GM12878 (cell line): ENCODE measurements at regions not wholly inside any gene's neighbourhood (a gene's known extent, or its start where the extent isn't known, plus 50 kb on each side); places are given as distances from the start of the nearest gene placed in this dataset.

ENCODE experiments used
- ATAC-seq: fragments of 200-7000 bp; cut with Tn5 transposase; 3 replicates; pipeline ENCODE4 v1.9.1; 2020; ENCODE audit warnings: mild to moderate bottlenecking, moderate library complexity
- BruUV-seq: library from RNA; stranded (reverse); fragments of 400-500 nt; replicated peaks from 2 replicates; lab custom pipeline; 2021; lab: Mats Ljungman, UMichigan
- CTCF ChIA-PET: fragments of 300-600 bp; sonication (Branson Sonifier 250); formaldehyde crosslinking; extraction: SDS; loops from one replicate; lab custom pipeline; 2021; ENCODE audit warnings: inconsistent platforms; lab: Yijun Ruan, JAX
- POLR2A ChIA-PET: fragments of 350-600 bp; formaldehyde crosslinking; extraction: SDS; loops from one replicate; lab custom pipeline; 2021; ENCODE audit warnings: inconsistent platforms; lab: Charles Lee
- RAD21 ChIA-PET: fragments of 300-600 bp; sonication (Branson Sonifier 250); formaldehyde crosslinking; loops from one replicate; lab custom pipeline; 2023; ENCODE audit warnings: antibody characterized with exemption; ENCODE audit not compliant: unreplicated experiment; lab: Charles Lee
- SMC1A ChIA-PET: fragments of 300-600 bp; sonication (Branson Sonifier 250); formaldehyde crosslinking; loops from one replicate; lab custom pipeline; 2023; ENCODE audit not compliant: unreplicated experiment, uncharacterized antibody; lab: Charles Lee
- DNase-seq: peaks from one replicate; pipeline ENCODE4 v3.0.0-alpha.2; 2011; ENCODE audit warnings: low read depth, low spot score
- FAIRE-seq: peaks from 3 replicates; lab custom pipeline; 2011; peaks lifted over from hg19 to GRCh38; lab: Jason Lieb, UNC
- H2AFZ ChIP-seq: 2 replicates; pipeline ENCODE4 v1.6.0; 2011; ENCODE audit warnings: low read depth, low read length, control low read depth; ENCODE audit not compliant: control insufficient read depth
- H3K27ac ChIP-seq: 2 replicates; pipeline ENCODE4 v1.5.1; 2011; ENCODE audit warnings: control low read depth; ENCODE audit not compliant: control insufficient read depth, insufficient read depth
- H3K27me3 ChIP-seq, 2 experiments: replicated peaks in 1 of 2; 2 replicates each; pipeline versions ENCODE4 v1.6.0 to v1.6.1; 2011; ENCODE audit warnings: low read length in 1 of 2; ENCODE audit not compliant: control insufficient read depth in 2 of 2, insufficient read depth in 2 of 2
- H3K36me3 ChIP-seq, 2 experiments: 2 replicates each; pipeline ENCODE4 v1.5.1; 2011; ENCODE audit warnings: low read length in 1 of 2; ENCODE audit not compliant: control insufficient read depth in 2 of 2, insufficient read depth in 2 of 2
- H3K4me1 ChIP-seq: 2 replicates; pipeline ENCODE4 v1.6.1; 2011; ENCODE audit warnings: mild to moderate bottlenecking, low read length, moderate library complexity, mixed read lengths; ENCODE audit not compliant: control insufficient read depth, insufficient read depth
- H3K4me2 ChIP-seq: 2 replicates; pipeline ENCODE4 v1.6.0; 2011; ENCODE audit warnings: control low read depth; ENCODE audit not compliant: control insufficient read depth, insufficient read depth
- H3K4me3 ChIP-seq: fragments of 200-600 bp; sonication (generic); 2 replicates; pipeline ENCODE4 v1.5.1; 2016
- H3K79me2 ChIP-seq: 2 replicates; pipeline ENCODE4 v1.6.0; 2011; ENCODE audit warnings: low read length; ENCODE audit not compliant: control insufficient read depth, insufficient read depth
- H3K9ac ChIP-seq: 2 replicates; pipeline ENCODE4 v1.8.0; 2011; ENCODE audit warnings: low read length, control low read depth, mixed read lengths; ENCODE audit not compliant: control insufficient read depth, insufficient read depth
- H3K9me3 ChIP-seq: replicated peaks from 3 replicates; pipeline ENCODE4 v1.5.1; 2011; ENCODE audit warnings: mild to moderate bottlenecking, low read length; ENCODE audit not compliant: control insufficient read depth, insufficient read depth
- H4K20me1 ChIP-seq: 2 replicates; pipeline ENCODE4 v1.6.0; 2011; ENCODE audit not compliant: control insufficient read depth, insufficient read depth
- ASH2L ChIP-seq: fragments of 300-600, 200-600 bp; sonication (generic); IDR thresholded peaks from 2 replicates; pipeline ENCODE4 v1.6.1; 2017; ENCODE audit warnings: low read depth, mild to moderate bottlenecking, borderline replicate concordance
- BACH1 ChIP-seq: fragments of 450-650 bp; IDR thresholded peaks from 2 replicates; pipeline ENCODE4 v1.6.1; 2017; ENCODE audit warnings: mild to moderate bottlenecking, borderline replicate concordance
- CHD4 ChIP-seq: fragments of 200-600 bp; sonication (generic); IDR thresholded peaks from 2 replicates; pipeline ENCODE4 v1.6.1; 2016; ENCODE audit warnings: mild to moderate bottlenecking
- FOXK2 ChIP-seq: fragments of 450-650 bp; IDR thresholded peaks from 2 replicates; pipeline ENCODE4 v1.6.1; 2017; ENCODE audit warnings: mild to moderate bottlenecking, moderate library complexity
- HCFC1 ChIP-seq: fragments of 150-350 bp; IDR thresholded peaks from 2 replicates; pipeline ENCODE4 v1.6.1; 2014; ENCODE audit warnings: low read length
- LARP7 ChIP-seq: fragments of 450-650 bp; IDR thresholded peaks from 2 replicates; pipeline ENCODE4 v1.6.1; 2017; ENCODE audit warnings: mild to moderate bottlenecking
- MTA2 ChIP-seq: fragments of 450-650 bp; IDR thresholded peaks from 2 replicates; pipeline ENCODE4 v1.6.1; 2016; ENCODE audit warnings: low read depth, mild to moderate bottlenecking, moderate library complexity
- NFYA ChIP-seq: IDR thresholded peaks from 2 replicates; pipeline ENCODE4 v1.6.1; 2011; ENCODE audit warnings: low read depth, mild to moderate bottlenecking, low read length, improper control_type of control experiment, borderline replicate concordance
- POLR2AphosphoS2 ChIP-seq: IDR thresholded peaks from 2 replicates; pipeline ENCODE4 v1.6.1; 2011; ENCODE audit warnings: low read depth, mild to moderate bottlenecking, low read length, improper control_type of control experiment, moderate library complexity
- RCOR1 ChIP-seq: conservative IDR thresholded peaks from 2 replicates; pipeline ENCODE4 v1.6.1; 2012; ENCODE audit warnings: low read depth, low read length, improper control_type of control experiment
- SREBF1 ChIP-seq: IDR thresholded peaks from 2 replicates; pipeline ENCODE4 v1.6.1; 2012; ENCODE audit warnings: mild to moderate bottlenecking, low read length
- STAT3 ChIP-seq: IDR thresholded peaks from 2 replicates; pipeline ENCODE4 v1.6.1; 2011; ENCODE audit warnings: low read depth, low read length, improper control_type of control experiment
- SUPT20H ChIP-seq: IDR thresholded peaks from 2 replicates; pipeline ENCODE4 v1.6.1; 2011; ENCODE audit warnings: low read depth, mild to moderate bottlenecking, low read length, moderate library complexity, borderline replicate concordance; ENCODE audit not compliant: control insufficient read depth
- in situ Hi-C: fragments of 300-500 bp; cut with MboI; formaldehyde crosslinking; loops from 9 replicates; pipeline ENCODE4 v1.14.3; 2018; ENCODE audit warnings: mixed read lengths
- intact Hi-C: fragments of 100-400 bp; cut with micrococcal nuclease; formaldehyde crosslinking; loops from one replicate; pipeline ENCODE4 v1.14.2; 2022; ENCODE audit not compliant: unreplicated experiment
- TF ChIP-seq, protein P1 (sequence below): IDR thresholded peaks from 2 replicates; pipeline ENCODE4 v1.6.1; 2012; ENCODE audit warnings: low read depth, low read length, improper control_type of control experiment
- TF ChIP-seq, protein P2 (sequence below): IDR thresholded peaks from 2 replicates; pipeline ENCODE4 v1.6.1; 2011; ENCODE audit warnings: mild to moderate bottlenecking, low read depth, low read length, moderate library complexity; ENCODE audit not compliant: insufficient replicate concordance
- TF ChIP-seq, protein P3 (sequence below): fragments of 450-650 bp; IDR thresholded peaks from 2 replicates; pipeline ENCODE4 v1.6.1; 2014; ENCODE audit warnings: mild to moderate bottlenecking

DNA sequence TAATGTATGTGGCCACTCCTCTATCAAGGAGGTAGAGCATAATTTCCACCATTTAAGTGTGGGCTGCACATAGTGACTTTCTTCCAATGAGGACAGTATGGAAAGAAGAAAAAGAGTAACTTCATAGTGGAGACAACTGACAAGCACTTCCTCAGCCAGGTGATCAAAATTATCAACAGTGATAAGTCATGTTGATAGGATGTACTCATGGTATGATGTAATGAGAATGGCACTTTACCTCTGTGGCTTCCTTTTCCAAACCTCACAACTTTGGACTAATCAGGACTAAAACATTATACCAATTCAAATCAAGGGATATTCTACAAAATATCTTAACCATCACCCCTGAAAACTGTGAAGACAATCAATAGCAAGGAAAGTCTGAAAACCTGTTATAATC is 302.3 kb upstream of the CITED2 start:
- Histone ChIP-seq H3K36me3 (no peaks in the 10 kb centered on the region), H2AFZ (no peak overlapping the region), H3K27me3 (no peaks in the 10 kb centered on the region), H3K4me1 (no peaks in the 10 kb centered on the region), H3K9ac (no peak overlapping the region), H3K4me2 (no peak overlapping the region), H3K27ac (no peak overlapping the region), H4K20me1 (no peaks in the 10 kb centered on the region), H3K9me3 (no peaks in the 10 kb centered on the region), H3K79me2 (no peaks in the 10 kb centered on the region), H3K4me3 (no peak overlapping the region)
- BruUV-seq = no TSS peak
- TF ChIP-seq SUPT20H (no peak), BACH1 (no peak), RCOR1 (no peak), STAT3 (no peak), HCFC1 (no peak), MTA2 (no peak), SREBF1 (no peak), LARP7 (no peak), POLR2AphosphoS2 (no peak), FOXK2 (no peak), CHD4 (no peak), ASH2L (no peak), NFYA (no peak)
- TF ChIP-seq, protein P1, sequence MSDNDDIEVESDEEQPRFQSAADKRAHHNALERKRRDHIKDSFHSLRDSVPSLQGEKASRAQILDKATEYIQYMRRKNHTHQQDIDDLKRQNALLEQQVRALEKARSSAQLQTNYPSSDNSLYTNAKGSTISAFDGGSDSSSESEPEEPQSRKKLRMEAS = no peak
- TF ChIP-seq, protein P2, sequence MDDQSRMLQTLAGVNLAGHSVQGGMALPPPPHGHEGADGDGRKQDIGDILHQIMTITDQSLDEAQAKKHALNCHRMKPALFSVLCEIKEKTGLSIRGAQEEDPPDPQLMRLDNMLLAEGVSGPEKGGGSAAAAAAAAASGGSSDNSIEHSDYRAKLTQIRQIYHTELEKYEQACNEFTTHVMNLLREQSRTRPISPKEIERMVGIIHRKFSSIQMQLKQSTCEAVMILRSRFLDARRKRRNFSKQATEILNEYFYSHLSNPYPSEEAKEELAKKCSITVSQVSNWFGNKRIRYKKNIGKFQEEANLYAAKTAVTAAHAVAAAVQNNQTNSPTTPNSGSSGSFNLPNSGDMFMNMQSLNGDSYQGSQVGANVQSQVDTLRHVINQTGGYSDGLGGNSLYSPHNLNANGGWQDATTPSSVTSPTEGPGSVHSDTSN = no peak
- TF ChIP-seq, protein P3, sequence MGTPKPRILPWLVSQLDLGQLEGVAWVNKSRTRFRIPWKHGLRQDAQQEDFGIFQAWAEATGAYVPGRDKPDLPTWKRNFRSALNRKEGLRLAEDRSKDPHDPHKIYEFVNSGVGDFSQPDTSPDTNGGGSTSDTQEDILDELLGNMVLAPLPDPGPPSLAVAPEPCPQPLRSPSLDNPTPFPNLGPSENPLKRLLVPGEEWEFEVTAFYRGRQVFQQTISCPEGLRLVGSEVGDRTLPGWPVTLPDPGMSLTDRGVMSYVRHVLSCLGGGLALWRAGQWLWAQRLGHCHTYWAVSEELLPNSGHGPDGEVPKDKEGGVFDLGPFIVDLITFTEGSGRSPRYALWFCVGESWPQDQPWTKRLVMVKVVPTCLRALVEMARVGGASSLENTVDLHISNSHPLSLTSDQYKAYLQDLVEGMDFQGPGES = no peak
- CTCF ChIA-PET = no interaction called here
- POLR2A ChIA-PET = no interaction called here
- in situ Hi-C loops (no loop called here), intact Hi-C loops (no loop called here)
- ATAC-seq (no peak), DNase-seq (no peak), FAIRE-seq (no peak)
- RAD21 ChIA-PET = no interaction called here
- SMC1A ChIA-PET = no interaction called here
